ENCODE measurements at regions not wholly inside any gene's neighbourhood (a gene's known extent, or its start where the extent isn't known, plus 50 kb on each side); places are given as distances from the start of the nearest gene placed in this dataset.

DNA sequence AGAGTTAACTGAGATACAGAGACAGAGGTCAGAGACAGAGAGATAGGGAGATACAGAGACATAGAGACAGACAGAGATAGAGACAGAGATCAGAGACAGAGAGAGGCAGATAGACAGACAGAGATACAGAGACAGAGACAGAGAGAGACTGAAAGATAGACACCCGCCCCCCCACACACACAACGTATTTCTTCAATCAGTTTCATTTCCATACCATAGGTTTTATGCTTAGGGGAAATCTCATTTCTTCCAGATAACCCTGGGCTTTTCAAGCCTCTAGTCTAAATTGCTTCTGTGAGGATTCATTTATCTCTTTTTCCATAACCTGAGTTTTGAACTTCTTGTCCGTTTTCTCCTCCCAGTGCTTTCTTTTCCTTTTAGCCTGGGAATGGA is 94.6 kb downstream of the CD8B2 start:
- TF ChIP-seq YY1 (IDR thresholded peaks at IDR 0.05; ENCODE audit: insufficient read depth, insufficient read length): no peak
- no peak for TF ChIP-seq ZNF274 (IDR thresholded peaks at IDR 0.05; ENCODE audit: low read depth, low read length)

Measured in NT2/D1 (cell line).